ENCODE measurements at regions not wholly inside any gene's neighbourhood (a gene's known extent, or its start where the extent isn't known, plus 50 kb on each side); places are given as distances from the start of the nearest gene placed in this dataset.

GRCh38 chr16:75943705-75944514 lies 217.6 kb upstream of the CPHXL start:
- Histone ChIP-seq H2AK9ac (replicated peaks; ENCODE audit: low read depth, low read length, poor library complexity) (no peak overlapping the region), H3K18ac (ENCODE audit: low read depth, low read length) (no peak overlapping the region), H3K36me3 (ENCODE audit: control insufficient read depth, insufficient read depth, low read length) (no peaks in the 10 kb centered on the region), H4K8ac (ENCODE audit: low read depth in 2 of 2, low read length in 2 of 2) (no peak overlapping the region), H3K4me3 (ENCODE audit: insufficient read depth, low read depth, low read length) (no peak overlapping the region), H3K79me1 (ENCODE audit: low read depth in 1 of 2, low read length in 2 of 2) (no peaks in the 10 kb centered on the region), H3K9me1 (ENCODE audit: insufficient read depth, low read length) (no peaks in the 10 kb centered on the region), H3K14ac (replicated peaks; ENCODE audit: low read depth, low read length) (no peak overlapping the region), H2BK20ac (ENCODE audit: low read depth, low read length) (no peak overlapping the region), H2BK120ac (ENCODE audit: low read depth, low read length) (no peak overlapping the region), H4K20me1 (ENCODE audit: insufficient read depth, low read length) (no peaks in the 10 kb centered on the region), H2AK5ac (ENCODE audit: low read depth, low read length) (no peak overlapping the region), H2AFZ (replicated peaks; ENCODE audit: low read length, poor library complexity) (no peak overlapping the region), H4K91ac (ENCODE audit: insufficient read depth, low read depth, low read length) (no peak overlapping the region), H3K27me3 (ENCODE audit: control insufficient read depth, insufficient read depth, low read length) (no peaks in the 10 kb centered on the region), H3K56ac (ENCODE audit: extremely low read depth, insufficient read depth, low read length) (no peak overlapping the region), H3K9me3 (ENCODE audit: control insufficient read depth, insufficient read depth, low read length) (no peaks in the 10 kb centered on the region), H3K4me1 (ENCODE audit: control insufficient read depth, insufficient read depth, low read length) (no peaks in the 10 kb centered on the region), H3K9ac (ENCODE audit: low read depth, low read length) (no peak overlapping the region), H3K27ac (ENCODE audit: insufficient read depth, low read length) (no peak overlapping the region), H3K4ac (ENCODE audit: low read depth, low read length) (no peak overlapping the region), H3K23ac (ENCODE audit: low read depth, low read length) (no peak overlapping the region), H2BK5ac (ENCODE audit: low read depth, low read length, poor library complexity, severe bottlenecking) (no peak overlapping the region), H3K4me2 (ENCODE audit: low read depth, low read length) (no peak overlapping the region), H2BK15ac (ENCODE audit: low read depth, low read length) (no peak overlapping the region), H4K5ac (ENCODE audit: low read depth, low read length) (no peak overlapping the region)
- ChIA-PET CTCF (interaction anchor here (0.6 kb wide), 1 partner anchor 46 kb away, joined by 5 read pairs; no protein-coding TSS in a partner anchor), POLR2A (ENCODE audit: unreplicated experiment) (no interaction called here)
- dilution Hi-C loops (cut with HindIII; ENCODE audit: low sequenced_read_pairs, unreplicated experiment) (no loop called here), intact Hi-C loops (cut with micrococcal nuclease) (no loop called here), in situ Hi-C loops (cut with MboI; ENCODE audit: low sequenced_read_pairs) (no loop called here)
- BruUV-seq (replicated peaks), result no TSS peak
- DNase-seq, result no peak
- no peak for TF ChIP-seq CTCF (conservative IDR thresholded peaks at IDR 0.05; ENCODE audit: low read depth, low read length)
- no peak for TF ChIP-seq CHD1 (IDR thresholded peaks at IDR 0.05; ENCODE audit: low read depth, low read length)
- no peak for TF ChIP-seq BHLHE40 (IDR thresholded peaks at IDR 0.05; ENCODE audit: low read depth, low read length)
- no peak for TF ChIP-seq CEBPB (IDR thresholded peaks at IDR 0.05; ENCODE audit: low read depth, low read length)
- no peak for TF ChIP-seq NFE2L2 (IDR thresholded peaks at IDR 0.05; ENCODE audit: low read depth, low read length)
- no peak for TF ChIP-seq SMC3 (IDR thresholded peaks at IDR 0.05; ENCODE audit: low read depth, low read length)
- TF ChIP-seq RFX5 (IDR thresholded peaks at IDR 0.05; ENCODE audit: low read depth, low read length), result no peak
- no peak for TF ChIP-seq MXI1 (IDR thresholded peaks at IDR 0.05; ENCODE audit: borderline replicate concordance, low read depth, low read length)
- no peak for TF ChIP-seq MAZ (IDR thresholded peaks at IDR 0.05; ENCODE audit: borderline replicate concordance, low read depth, low read length)
- TF ChIP-seq MAFK (IDR thresholded peaks at IDR 0.05; ENCODE audit: low read depth, low read length), result no peak
- no peak for TF ChIP-seq POLR2A (IDR thresholded peaks at IDR 0.05; ENCODE audit: low read depth, low read length)
- TF ChIP-seq RAD21 (IDR thresholded peaks at IDR 0.05; ENCODE audit: low read length), result no peak
- TF ChIP-seq FOS (IDR thresholded peaks at IDR 0.05; ENCODE audit: low read depth, low read length), result no peak
- TF ChIP-seq USF2 (IDR thresholded peaks at IDR 0.05; ENCODE audit: low read depth, low read length), result no peak
- ATAC-seq (ENCODE audit: low read depth), result no peak
- 60% methylated on average over 2 of the region's 6 CpGs; no CpG with 5 or more reads in 1 of the 2 experiments for WGBS, 2 experiments (ENCODE audit: extremely low coverage in 2 of 2, insufficient read length in 1 of 2)

All from IMR-90 (cell line).